NCI-H1436 (cell line): ENCODE measurements at regions not wholly inside any gene's neighbourhood (a gene's known extent, or its start where the extent isn't known, plus 50 kb on each side); places are given as distances from the start of the nearest gene placed in this dataset.

Experiments
- DNase-seq: peaks from one replicate; lab custom pipeline; 2025; lab: John Stamatoyannopoulos, UW

DNA sequence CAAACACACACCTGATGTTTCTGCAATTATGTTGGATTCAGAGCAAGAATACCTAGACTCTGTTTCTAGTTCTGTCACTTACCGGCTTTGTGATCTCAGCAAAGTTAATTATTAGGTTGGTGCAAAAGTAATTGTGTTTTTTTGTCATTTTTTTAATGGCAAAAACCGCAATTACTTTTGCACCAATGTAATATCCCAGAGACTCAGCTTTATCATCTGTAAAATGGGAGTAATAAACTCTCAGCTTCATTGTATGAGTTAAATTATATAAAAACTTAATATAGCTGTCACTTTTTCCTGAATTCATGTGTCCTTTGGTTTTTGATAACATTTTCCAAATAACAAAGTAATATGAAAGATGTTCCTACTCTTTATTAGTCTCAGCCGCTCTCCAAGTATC, 251.7 kb downstream of the TRIB2 start:
- no peak for DNase-seq

DNA sequence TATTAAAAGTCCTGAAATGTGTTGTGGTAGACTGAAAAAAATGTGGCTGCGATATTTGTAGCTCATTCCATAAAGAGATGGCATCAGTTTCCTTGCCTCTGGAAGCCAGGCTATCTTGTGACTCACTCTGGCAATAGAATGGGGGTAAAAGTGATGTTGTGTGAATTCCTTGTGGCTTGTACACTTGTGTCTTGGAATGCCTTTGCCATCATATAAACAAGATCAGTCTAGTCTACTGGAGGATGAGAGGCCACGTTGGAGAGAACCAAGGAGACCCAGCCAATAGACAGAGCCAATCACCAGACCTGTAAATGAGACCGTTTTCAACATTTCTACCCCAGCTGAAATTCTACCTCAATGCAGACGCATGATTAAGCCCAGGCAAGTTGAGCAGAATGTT, 254.1 kb downstream of the TRIB2 start:
- no peak for DNase-seq

DNA sequence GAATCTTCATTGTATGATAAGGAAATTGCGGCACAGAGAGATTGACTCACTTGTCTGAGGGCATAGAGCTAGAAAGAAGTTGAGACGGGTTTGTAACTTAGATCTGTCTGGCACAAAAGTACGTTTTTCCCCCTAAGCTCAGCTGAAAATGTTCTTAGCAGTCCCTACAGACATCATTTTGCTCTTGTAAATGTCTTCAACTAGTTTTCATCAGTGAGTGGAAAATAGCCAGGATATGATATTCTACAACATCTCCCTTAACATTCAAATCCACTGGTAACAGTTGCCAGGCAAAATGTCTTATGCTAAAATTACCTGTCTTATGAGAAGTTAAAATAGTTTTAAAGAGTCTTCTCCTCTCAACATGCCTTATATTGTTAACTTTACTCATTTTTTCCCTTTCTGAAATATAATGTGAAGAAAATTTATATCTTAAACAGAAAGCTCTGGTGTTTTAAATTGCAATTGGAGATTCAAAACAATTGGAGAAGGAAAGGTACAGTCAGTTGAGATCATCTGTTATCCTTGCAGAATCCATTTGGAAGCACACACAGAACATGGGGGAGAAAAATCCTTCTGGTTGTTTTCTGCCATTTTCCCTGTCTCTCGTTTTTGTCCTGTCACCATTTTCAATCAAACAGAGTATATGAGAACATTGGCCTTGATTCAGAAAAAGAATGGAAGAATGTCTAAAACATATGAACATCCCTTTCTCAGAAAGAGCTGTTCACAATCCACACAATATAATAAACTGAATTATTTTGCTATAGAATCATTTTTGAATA, 255.0 kb downstream of the TRIB2 start:
- no peak for DNase-seq

DNA sequence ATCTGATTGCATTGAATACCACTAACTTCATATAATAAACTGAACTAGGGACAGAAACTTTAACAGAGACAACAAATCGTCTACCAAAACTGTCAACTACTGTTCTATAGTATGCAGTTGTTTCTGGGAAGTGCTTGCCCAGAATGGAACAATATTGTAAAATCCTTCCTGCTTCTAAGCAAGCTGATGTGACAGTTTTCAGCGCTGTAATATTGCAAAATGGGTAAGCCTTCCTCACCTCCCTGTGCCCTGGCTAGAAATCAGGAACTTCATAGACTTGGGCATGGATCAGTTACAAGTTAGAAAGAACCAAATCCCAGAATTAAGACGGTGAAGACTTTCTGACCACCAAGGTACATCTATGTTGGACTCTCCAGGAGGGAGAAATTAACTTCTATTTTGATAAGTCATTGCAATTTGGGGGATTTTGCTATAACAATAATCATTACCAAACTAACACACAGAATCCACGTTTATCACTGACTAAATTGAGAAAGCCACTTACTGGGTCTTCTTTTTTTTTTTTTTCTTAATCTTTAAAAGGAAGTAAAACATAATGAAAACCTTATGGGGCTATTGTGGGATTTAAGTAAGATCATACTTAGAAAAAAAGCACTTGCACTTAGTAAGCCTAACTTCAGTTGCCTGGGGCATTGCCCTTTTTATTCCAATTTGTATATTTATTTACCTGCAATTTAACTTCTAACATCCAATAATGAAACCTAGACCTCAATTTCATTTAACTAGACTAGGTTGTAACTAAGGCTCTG, 261.5 kb downstream of the TRIB2 start:
- no peak for DNase-seq

DNA sequence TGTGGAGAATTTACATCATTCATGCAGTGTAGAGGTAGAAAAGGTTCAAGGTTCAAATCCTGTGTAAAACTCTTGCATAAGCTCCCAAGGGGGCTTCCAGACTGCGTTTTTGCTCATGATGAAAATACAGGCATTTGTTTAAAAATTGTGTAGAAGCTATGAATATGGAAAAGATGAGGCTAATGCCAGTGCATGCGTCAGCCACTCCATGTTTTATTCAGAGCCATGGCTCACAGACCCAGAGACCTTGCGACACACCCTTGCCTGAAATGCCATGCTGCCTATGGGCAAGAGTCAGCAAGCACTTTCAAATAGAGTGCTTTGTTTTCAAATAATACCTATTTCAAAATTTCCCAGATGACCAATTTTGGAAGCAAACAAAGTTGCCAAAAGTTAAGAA, 262.3 kb downstream of the TRIB2 start:
- DNase-seq = no peak

DNA sequence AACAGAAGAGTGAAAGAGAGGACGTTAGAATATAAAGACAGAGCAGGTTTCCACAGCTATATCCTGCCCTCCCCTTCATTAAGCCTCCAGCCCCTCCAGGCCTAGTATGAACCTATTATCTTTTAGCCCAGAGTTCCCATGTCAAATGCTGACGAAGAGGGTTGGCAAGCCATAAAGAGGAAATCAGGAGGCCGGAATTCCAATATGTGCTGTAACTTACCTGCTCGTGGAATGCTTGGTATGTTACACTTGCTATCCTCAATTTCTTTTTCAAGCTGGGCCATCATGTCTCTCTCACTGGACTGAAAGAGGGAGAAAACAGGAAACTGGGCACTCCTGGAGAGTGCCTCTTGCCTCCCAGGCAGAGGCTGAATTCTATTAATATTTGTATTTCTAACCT, 264.1 kb downstream of the TRIB2 start:
- DNase-seq = no peak

DNA sequence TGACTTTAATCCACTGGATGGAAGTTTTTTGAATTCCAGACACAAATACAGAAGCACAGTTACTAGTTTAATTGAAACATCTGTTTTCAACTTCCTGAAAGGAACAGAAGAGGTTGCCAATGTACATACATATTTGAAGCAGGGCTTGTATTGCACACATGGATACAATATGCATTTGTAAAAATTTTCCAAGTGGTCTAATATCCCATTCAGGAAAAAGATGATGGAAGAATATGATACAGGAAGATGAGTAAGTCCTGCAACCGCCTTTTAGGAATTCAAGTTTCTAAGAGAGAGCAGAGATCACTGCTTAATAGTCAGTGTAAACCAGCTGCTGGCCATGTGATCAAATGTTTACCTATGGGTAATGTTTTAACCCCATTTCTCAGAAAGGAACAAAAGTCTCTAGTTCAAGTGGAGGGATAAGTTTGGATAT, 265.4 kb downstream of the TRIB2 start:
- no peak for DNase-seq

DNA sequence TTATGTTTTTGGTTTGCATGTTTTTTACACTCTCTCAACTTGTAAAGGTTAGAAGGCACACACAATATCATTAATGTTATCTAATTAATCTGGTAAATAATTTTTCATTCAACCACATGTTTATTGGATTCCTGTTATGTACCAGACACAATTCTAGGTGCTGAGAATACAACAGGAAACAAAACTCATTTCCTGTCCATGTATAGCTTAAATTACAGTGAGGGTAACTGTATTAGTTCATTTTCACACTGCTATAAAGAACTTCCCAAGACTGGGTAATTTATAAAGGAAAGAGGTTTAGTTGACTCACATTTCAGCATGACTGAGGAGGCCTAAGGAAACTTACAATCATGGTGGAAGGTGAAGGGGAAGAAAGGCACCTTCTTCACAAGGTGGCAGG, 270.5 kb downstream of the TRIB2 start:
- DNase-seq = no peak

DNA sequence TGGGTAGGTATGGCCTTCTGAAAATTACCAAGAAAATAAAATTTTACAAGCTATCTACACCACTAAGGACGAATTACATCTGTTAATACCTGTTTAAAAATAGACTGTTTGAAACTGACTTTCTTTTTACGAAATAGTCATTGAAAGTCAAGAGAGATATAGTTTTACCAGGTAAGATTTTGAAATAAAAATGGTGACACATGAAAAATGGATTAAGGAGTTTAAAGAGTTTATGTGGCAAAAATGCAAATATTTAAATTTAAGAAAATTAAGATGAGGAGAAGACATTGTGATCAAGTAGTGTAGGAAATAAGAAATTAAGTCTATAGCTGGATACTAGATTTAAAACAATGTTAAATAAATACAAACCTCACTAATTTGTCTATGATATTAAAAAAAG, 271.5 kb downstream of the TRIB2 start:
- no peak for DNase-seq

DNA sequence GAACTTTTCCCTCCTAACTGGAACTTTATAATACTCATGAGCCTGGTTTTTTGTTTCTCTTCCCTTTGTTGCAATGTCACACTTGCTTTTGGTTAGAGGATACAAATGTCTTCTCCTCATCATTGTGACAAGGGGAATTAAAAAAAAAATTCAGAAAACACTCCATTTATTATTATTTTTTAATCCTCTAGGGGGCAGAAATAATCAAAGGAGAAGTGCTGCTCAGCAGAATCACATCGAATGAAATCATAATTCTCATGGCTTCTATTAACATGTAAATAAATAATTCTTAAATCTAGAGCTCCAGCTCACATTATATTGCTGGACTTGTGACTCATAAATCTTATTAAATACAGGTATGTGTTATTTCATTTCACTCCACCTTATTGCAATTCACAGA, 273.8 kb downstream of the TRIB2 start:
- DNase-seq = no peak

DNA sequence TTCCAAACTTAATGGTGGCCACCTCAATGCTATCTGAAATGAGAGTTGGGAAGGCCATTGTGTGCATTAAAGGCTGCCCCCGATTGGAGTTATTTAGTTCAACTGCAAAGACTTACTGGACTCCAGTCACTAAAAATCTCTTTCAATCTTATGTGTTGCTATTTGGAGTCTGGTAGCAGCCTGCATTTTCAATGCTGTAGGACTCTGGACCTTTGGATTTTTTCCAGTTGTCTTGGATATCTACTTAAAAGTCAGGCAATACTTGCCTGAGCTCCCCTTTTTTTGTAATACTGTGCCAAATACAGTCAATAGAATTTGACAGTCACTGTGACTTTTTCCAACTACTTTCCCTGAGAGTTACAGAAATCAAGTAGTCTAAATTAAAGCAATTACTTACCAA, 281.9 kb downstream of the TRIB2 start:
- no peak for DNase-seq

DNA sequence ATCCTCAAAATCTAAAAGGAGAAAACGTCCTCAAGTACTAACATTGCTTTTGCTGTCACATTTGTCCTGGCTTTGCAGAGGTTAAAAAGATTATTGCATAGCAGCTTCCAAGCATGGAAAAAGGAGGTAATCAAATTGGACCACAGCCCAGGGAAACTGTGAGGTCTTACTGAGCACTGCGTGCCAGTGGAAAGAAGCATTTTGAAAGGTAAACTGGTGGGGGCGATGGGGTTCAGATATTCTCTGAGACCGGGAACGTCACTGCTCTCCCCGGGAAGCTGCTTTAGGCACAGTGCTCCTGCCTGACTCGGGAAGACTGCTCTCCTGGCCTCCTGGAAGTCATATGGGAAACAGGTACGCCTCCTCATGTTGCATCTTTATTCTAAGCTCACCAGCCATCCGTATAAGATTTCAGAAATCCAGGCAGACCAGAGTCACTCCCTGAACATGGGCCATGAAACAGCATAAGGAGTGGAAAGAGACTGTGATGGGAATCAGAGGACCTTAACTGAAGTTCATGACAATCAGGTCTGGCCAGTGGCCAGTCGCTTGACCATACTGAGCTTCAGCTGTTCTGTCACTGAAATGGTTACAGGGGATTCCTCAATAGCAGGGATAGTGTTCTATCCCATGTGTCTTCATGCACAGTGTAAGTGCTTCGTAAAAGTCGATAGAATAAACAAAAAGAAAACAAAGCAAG, 284.1 kb downstream of the TRIB2 start:
- DNase-seq = no peak

DNA sequence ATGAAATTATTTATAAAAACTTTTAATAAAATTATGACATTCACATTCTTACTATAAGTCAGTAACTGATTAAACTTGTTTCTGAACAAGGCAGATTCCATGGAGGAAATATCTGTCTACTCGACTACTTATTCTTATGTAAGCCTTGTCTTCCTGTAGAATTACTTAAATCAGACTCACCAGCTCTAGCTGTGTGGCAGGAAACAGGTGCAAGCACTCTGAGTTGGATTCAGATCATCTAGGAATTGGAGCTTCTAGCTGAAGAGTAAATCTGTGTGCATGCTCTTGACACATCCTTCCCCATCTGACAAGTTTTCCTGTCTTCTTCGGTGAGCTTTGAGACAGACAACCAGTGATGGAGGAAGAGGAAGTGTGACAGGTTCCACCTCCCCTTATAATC, 284.7 kb downstream of the TRIB2 start:
- no peak for DNase-seq

DNA sequence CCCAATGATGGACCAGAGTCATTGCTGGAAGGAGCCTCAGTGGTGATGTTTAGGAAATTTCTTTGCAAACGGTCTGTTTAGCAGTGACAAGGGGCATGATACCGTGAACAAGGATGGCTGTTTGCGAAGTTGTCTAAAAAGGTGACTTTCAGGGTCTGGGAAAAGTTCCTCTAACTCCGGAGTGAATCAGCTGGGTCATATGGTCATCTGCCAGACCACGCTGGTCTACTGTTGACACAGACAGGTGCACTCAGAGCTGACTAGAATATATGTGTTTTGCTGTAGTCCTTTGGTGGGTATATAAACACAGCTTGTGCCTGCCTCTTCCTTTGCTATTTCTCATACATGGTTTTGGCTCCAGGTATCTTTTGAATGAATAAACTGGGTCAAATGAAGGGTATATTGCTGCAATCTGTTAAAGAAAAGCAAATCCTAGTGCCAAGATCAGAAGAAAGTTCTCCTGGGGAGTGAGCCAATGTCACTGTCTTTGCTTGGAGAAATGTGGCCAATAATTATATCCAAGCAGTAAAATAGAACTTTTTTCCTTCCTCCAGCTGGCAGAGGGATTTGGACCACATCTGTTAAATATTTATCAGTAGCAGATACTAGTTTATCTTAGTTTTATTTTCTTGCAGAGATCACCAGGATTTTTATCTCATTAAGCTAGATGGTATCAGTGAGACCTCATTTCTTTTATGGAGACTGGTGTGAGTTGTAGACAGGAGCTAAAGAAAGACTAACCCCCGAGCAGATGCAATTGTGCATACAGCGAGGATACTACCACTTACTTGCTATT, 286.0 kb downstream of the TRIB2 start:
- no peak for DNase-seq

DNA sequence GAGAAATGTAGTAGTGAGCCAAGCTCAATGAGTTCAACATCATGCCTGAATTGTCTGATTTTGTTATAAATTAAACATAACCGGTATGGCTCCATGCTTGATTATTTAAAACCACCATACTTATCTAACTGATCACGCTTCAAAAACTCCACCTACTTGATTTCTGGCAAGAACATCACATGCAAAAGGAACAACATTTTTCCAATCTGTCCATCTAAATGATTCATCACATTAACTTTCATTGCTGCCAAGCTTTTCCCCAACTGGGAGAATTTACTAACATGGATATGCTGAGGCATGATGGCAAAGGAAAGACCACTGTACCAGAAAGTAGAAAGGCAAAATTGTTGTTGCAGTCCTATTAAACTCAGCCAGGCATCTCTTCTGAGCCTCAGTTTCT, 286.8 kb downstream of the TRIB2 start:
- no peak for DNase-seq

DNA sequence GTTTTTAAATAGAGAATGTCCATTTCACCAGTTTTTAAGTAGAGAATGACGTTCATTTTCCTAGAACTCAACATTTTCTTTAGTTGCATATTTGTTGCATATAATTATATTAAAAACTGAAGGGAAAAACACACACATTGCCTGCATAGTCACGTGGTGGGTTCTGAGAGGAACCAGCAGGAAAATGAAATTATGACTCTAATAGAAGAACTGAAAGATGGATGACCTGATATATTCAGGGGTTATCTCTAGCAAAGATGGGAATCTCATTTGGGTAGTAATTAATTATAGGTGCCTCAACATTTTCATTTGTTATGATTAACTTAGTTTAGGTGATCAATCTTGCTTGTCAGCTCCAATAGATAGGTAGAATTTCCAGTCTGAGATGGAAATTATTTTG, 288.3 kb downstream of the TRIB2 start:
- no peak for DNase-seq

DNA sequence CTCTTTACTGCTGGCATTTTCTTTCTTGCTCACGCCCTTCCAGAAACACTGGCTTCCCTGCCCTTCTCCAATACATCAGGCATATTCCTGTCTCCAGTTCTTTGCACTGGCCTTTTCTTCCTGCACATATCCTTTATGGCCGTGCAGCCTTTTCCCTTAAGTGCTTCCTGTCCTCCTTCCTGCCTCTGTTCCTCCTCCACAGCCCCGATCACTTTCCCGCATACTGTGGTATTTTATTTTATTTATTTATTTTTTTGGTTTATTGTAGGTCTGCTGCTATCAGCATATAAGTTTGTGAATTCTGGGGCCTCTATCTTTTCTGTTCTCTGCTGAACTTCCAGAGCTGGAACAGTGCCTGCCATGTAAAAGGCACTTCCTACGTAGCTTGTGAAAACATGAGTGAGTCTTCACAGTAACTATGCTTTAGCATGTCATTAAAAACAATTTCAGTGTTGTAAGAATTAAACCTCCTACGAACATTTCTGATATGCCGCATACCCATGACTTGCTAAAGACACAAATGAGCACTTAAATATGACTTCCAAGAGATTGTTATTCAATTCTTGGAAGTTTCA, 289.1 kb downstream of the TRIB2 start:
- DNase-seq = no peak

DNA sequence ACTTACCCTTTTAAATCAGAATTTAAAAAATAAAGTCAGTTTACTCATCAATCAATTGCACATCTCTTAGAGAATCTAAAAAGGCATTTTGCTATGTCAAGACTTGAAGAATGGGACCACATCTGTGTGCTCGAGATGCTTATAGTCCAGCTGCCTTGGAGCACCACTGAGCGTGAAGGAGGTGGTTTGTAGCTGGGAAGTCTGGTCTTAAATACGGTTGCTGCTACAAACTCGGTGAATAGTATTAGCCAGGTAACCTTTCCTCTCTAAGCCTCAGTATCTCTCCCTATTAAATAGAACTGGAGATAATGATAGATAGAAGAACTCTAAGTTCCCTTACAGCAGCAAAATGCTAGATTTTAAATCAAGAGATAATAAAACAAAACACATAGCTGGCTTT, 289.7 kb downstream of the TRIB2 start:
- no peak for DNase-seq

DNA sequence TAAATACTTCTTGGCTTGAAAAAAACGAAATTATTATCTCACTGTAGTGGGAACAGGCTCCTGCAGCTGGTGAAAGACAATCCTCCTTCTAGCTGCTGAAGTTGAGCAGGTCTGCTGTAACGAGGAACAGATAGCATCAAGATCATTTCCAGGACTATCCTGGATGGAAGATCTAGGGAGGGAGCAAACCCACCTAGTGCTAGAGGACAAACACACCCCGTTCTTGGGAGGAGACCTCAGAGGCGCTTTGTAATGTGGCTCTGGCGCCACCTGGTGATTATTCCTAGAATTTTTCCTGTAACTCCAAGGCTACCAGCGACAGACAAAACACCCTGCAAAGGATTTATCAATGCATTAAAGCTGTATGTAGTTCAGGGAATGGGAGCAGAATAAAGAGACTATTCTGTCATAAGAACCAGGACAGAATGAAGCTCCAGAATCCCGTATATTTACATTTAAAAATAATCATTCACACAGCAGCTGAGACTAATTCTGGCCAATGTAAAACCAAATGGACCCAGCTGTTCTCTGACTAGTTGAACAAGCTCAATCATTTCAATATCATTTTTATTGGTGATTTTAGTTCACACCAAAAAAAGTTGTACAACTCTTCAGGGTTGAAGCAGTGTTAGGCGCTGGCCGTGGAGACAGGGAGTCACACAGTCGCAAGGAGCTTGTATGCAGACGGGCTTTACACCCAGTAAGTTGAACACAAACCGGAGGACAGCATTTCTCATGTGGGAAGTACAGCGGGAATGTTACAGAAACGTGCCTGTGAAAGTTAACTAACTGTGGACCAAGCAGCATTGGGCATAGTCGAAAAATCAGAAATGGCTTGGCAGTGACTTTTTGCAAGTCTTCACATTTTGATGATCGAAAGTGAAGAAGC, 290.3 kb downstream of the TRIB2 start:
- DNase-seq = peak; percentile 5

DNA sequence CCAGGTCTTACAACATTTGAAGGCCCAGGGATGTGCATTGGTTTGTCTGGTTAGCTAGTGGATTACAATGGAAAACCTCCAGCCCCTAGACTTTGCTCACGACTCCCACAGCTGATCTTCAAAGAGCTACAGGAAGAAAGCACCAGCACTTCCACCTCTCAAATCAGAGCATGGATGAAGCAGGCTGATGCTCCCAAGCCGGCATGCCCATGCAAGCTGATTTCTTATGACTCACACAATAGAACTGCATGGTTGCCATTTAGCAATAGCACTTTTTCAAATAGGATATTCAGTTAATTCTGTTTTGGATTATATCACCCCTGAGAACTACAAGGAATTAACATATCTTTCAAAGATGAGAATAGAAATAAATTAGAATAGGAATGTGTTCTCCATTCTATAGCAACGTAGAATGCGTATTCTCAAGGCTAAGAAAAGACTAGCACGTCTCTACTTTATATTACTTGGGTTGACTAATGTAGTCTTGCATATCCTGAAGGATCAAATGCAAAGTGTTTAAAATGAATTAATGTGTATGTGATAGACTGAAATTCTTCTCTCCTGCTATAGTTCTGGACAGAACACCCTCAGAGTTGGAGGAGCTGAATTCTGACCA, 292.4 kb downstream of the TRIB2 start:
- DNase-seq = no peak
